ENCODE measurements at regions not wholly inside any gene's neighbourhood (a gene's known extent, or its start where the extent isn't known, plus 50 kb on each side); places are given as distances from the start of the nearest gene placed in this dataset.

GRCh38 chr12:58819985-58820384 is 100.3 kb downstream of the LRIG3 start:
- no peak for DNase-seq

Data from stimulated activated naive CD4-positive, alpha-beta T cell (primary cell).